ENCODE measurements at regions not wholly inside any gene's neighbourhood (a gene's known extent, or its start where the extent isn't known, plus 50 kb on each side); places are given as distances from the start of the nearest gene placed in this dataset.
"Not testable (repeated sequence)": the region's sequence is repeated elsewhere in the genome, so short reads cannot be mapped to it uniquely, and the experiment has no call there.

GRCh38 chr6:11445146-11445545, 92.4 kb upstream of the TMEM170B start:
- Histone ChIP-seq H4K20me1 (ENCODE audit: control insufficient read depth, insufficient read depth, low read depth, low read length) (no peaks in the 10 kb centered on the region), H3K9me3 (ENCODE audit: control insufficient read depth, insufficient read depth, low read length) (peaks cover 3% of the 10 kb centered on the region; the same call in 1 of the 2 replicates), H3K4me1 (ENCODE audit: control insufficient read depth, low read length) (peaks cover 27% of the 10 kb centered on the region), H3K36me3 (ENCODE audit: control insufficient read depth, low read length) (no peaks in the 10 kb centered on the region), H3K4me2 (ENCODE audit: low read length) (no peak overlapping the region), H3K27ac (ENCODE audit: low read depth, low read length) (no peak overlapping the region; the same call in 1 of the 2 replicates), H3K9me2 (replicated peaks; ENCODE audit: control insufficient read depth, low read length) (no peaks in the 10 kb centered on the region), H3K27me3 (ENCODE audit: control insufficient read depth, low read length) (no peaks in the 10 kb centered on the region), H3K4me3 (ENCODE audit: low read length) (no peak overlapping the region), H3F3A (ENCODE audit: control insufficient read depth, insufficient read depth) (0 out of 2 replicates have a peak, but pooled peaks cover 3% of the 10 kb centered on the region), H3K79me2 (ENCODE audit: control insufficient read depth, low read length) (no peaks in the 10 kb centered on the region)
- TF ChIP-seq EZH2phosphoT487 (IDR thresholded peaks at IDR 0.05; ENCODE audit: borderline replicate concordance, low read length), result no peak
- TF ChIP-seq, protein P1, sequence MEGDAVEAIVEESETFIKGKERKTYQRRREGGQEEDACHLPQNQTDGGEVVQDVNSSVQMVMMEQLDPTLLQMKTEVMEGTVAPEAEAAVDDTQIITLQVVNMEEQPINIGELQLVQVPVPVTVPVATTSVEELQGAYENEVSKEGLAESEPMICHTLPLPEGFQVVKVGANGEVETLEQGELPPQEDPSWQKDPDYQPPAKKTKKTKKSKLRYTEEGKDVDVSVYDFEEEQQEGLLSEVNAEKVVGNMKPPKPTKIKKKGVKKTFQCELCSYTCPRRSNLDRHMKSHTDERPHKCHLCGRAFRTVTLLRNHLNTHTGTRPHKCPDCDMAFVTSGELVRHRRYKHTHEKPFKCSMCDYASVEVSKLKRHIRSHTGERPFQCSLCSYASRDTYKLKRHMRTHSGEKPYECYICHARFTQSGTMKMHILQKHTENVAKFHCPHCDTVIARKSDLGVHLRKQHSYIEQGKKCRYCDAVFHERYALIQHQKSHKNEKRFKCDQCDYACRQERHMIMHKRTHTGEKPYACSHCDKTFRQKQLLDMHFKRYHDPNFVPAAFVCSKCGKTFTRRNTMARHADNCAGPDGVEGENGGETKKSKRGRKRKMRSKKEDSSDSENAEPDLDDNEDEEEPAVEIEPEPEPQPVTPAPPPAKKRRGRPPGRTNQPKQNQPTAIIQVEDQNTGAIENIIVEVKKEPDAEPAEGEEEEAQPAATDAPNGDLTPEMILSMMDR (IDR thresholded peaks at IDR 0.05; ENCODE audit: low read depth, low read length, poor library complexity, severe bottlenecking), result no peak

GRCh38 chr6:11443125-11443524, 94.4 kb upstream of the TMEM170B start:
- H3K4me1 ChIP-seq (ENCODE audit: control insufficient read depth, low read length), result peaks cover 12% of the 10 kb centered on the region

GRCh38 chr6:11442495-11442894, 95.1 kb upstream of the TMEM170B start:
- no peak for TF ChIP-seq EZH2phosphoT487 (IDR thresholded peaks at IDR 0.05; ENCODE audit: borderline replicate concordance, low read length)
- TF ChIP-seq, protein P1 (IDR thresholded peaks at IDR 0.05; ENCODE audit: low read depth, low read length, poor library complexity, severe bottlenecking), result no peak
- Histone ChIP-seq H3K9me2 (replicated peaks; ENCODE audit: control insufficient read depth, low read length) (no peaks in the 10 kb centered on the region), H3K36me3 (ENCODE audit: control insufficient read depth, low read length) (no peaks in the 10 kb centered on the region), H3K4me2 (ENCODE audit: low read length) (no peak overlapping the region), H3F3A (ENCODE audit: control insufficient read depth, insufficient read depth) (0 out of 2 replicates have a peak, but pooled peaks cover 5% of the 10 kb centered on the region), H3K9me3 (ENCODE audit: control insufficient read depth, insufficient read depth, low read length) (peaks cover 3% of the 10 kb centered on the region; the same call in 1 of the 2 replicates), H4K20me1 (ENCODE audit: control insufficient read depth, insufficient read depth, low read depth, low read length) (no peaks in the 10 kb centered on the region), H3K79me2 (ENCODE audit: control insufficient read depth, low read length) (no peaks in the 10 kb centered on the region), H3K27ac (ENCODE audit: low read depth, low read length) (no peak overlapping the region), H3K27me3 (ENCODE audit: control insufficient read depth, low read length) (no peaks in the 10 kb centered on the region), H3K4me3 (ENCODE audit: low read length) (no peak overlapping the region), H3K4me1 (ENCODE audit: control insufficient read depth, low read length) (peaks cover 11% of the 10 kb centered on the region)

More at GRCh38 chr6:11443125-11443524, 94.4 kb upstream of the TMEM170B start:
- not testable (repeated sequence) for H3K4me2 ChIP-seq (ENCODE audit: low read length); H4K20me1 ChIP-seq (ENCODE audit: control insufficient read depth, insufficient read depth, low read depth, low read length); H3K79me2 ChIP-seq (ENCODE audit: control insufficient read depth, low read length); H3K9me3 ChIP-seq (ENCODE audit: control insufficient read depth, insufficient read depth, low read length); H3K9me2 ChIP-seq (replicated peaks; ENCODE audit: control insufficient read depth, low read length); H3K4me3 ChIP-seq (ENCODE audit: low read length); H3K36me3 ChIP-seq (ENCODE audit: control insufficient read depth, low read length); H3F3A ChIP-seq (ENCODE audit: control insufficient read depth, insufficient read depth); H3K27ac ChIP-seq (ENCODE audit: low read depth, low read length); H3K27me3 ChIP-seq (ENCODE audit: control insufficient read depth, low read length)

DNA sequence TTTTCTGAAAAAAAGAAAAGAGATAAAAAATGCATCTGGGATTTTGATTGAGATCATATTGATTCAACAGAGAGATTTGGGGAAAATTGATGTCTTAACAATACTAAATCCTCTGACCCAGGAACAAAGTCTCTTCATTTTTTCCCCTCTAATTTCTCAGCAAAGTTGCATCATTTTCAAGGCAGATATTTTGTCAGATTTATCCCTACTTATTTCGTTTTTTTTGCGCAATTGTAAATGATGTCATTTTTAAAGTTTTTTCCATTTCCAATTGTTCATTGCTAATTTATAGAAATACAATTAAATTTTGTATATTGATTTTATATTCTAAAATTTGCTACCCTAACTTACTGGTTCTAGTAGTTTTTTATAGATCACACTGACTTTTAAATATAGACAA, 97.7 kb upstream of the TMEM170B start:
- Histone ChIP-seq H3K27me3 (ENCODE audit: control insufficient read depth, low read length) (no peaks in the 10 kb centered on the region), H3K4me1 (ENCODE audit: control insufficient read depth, low read length) (peaks cover 7% of the 10 kb centered on the region), H3K4me2 (ENCODE audit: low read length) (no peak overlapping the region), H3K79me2 (ENCODE audit: control insufficient read depth, low read length) (no peaks in the 10 kb centered on the region), H3K36me3 (ENCODE audit: control insufficient read depth, low read length) (no peaks in the 10 kb centered on the region), H3K9me2 (replicated peaks; ENCODE audit: control insufficient read depth, low read length) (no peaks in the 10 kb centered on the region), H3K9me3 (ENCODE audit: control insufficient read depth, insufficient read depth, low read length) (no peaks in the 10 kb centered on the region; the same call in 1 of the 2 replicates), H4K20me1 (ENCODE audit: control insufficient read depth, insufficient read depth, low read depth, low read length) (no peaks in the 10 kb centered on the region), H3K4me3 (ENCODE audit: low read length) (no peak overlapping the region), H3F3A (ENCODE audit: control insufficient read depth, insufficient read depth) (0 out of 2 replicates have a peak, but pooled peaks cover 2% of the 10 kb centered on the region), H3K27ac (ENCODE audit: low read depth, low read length) (no peak overlapping the region)
- TF ChIP-seq EZH2phosphoT487 (IDR thresholded peaks at IDR 0.05; ENCODE audit: borderline replicate concordance, low read length), result no peak
- TF ChIP-seq, protein P1 (IDR thresholded peaks at IDR 0.05; ENCODE audit: low read depth, low read length, poor library complexity, severe bottlenecking), result no peak
